ENCODE measurements at regions not wholly inside any gene's neighbourhood (a gene's known extent, or its start where the extent isn't known, plus 50 kb on each side); places are given as distances from the start of the nearest gene placed in this dataset.
"Not testable (repeated sequence)": the region's sequence is repeated elsewhere in the genome, so short reads cannot be mapped to it uniquely, and the experiment has no call there.

DNA sequence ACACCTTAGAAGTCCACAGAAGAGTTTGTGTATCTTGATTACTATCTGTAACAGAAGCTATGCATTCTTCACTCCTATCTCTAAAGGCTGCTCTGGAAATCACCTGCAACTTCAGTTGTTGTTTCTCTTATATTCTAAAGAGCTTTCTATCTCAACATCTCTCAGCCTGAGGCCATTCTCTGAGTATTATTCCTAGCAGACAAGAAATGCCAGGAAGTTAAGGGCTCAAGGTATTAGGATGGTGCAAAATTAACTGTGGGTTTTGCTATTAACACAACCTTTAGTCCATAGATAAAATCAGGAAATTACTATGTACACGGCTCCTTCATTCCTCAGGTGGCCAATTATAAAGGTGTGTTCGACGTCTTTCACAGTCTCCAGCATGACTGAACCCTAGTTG is 257.2 kb upstream of the ZNF337 start:
- H3K27ac ChIP-seq; DNase-seq; H3K4me1 ChIP-seq; H3K9me3 ChIP-seq; H3K27me3 ChIP-seq; intact Hi-C loops (cut with DNase I; ENCODE audit: low total_unique reads); in situ Hi-C loops (cut with MboI; ENCODE audit: low pct_ligation_motif_present in 1 of 4, low pct_unique_long_range_greater_than_20kb in 1 of 4, low sequenced_read_pairs in 3 of 4); H3K4me3 ChIP-seq; H3K36me3 ChIP-seq: not testable (repeated sequence)
- WGBS, 2 donors (ENCODE audit: low coverage in 1 of 2): 61 to 70% methylated on average over 2 to 3 of the region's 3 CpGs

DNA sequence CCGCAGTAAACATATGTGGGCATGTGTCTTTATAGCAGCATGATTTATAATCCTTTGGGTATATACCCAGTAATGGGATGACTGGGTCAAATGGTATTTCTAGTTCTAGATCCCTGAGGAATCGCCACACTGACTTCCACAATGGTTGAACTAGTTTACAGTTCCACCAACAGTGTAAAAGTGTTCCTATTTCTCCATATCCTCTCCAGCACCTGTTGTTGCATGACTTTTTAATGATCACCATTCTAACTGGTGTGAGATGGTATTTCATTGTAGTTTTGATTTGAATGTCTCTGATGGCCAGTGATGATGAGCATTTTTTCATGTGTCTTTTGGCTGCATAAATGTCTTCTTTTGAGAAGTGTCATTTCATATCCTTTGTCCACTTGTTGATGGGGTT is 238.6 kb upstream of the ZNF337 start:
- 84% methylated on average over 2 of the region's 2 CpGs; no CpG with 5 or more reads in 1 of the 2 donors for WGBS, 2 donors (ENCODE audit: low coverage in 1 of 2)
- in situ Hi-C loops (cut with MboI; ENCODE audit: low pct_ligation_motif_present in 1 of 4, low pct_unique_long_range_greater_than_20kb in 1 of 4, low sequenced_read_pairs in 3 of 4); DNase-seq; H3K4me1 ChIP-seq; H3K4me3 ChIP-seq; H3K27me3 ChIP-seq; H3K36me3 ChIP-seq; H3K27ac ChIP-seq; intact Hi-C loops (cut with DNase I; ENCODE audit: low total_unique reads); H3K9me3 ChIP-seq: not testable (repeated sequence)

DNA sequence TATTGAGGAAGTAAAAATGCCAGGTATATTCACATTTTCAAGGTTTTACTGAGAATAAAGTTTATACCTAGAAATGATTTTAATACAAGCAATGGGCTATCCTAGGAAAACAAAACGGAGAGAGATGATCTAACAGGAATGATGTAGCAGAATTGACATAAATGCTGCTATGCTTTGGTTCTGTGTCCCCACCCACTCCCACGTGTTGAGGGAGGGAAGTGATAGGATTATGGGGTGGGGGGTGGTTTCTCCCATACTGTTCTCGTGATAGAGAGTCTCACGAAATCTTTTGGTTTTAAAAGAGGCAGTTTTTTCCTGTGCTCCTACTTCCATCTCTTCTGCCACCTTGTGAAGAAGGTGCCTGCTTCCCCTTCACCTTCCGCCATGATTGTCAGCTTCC is 236.2 kb upstream of the ZNF337 start:
- H3K27ac ChIP-seq; H3K9me3 ChIP-seq; intact Hi-C loops (cut with DNase I; ENCODE audit: low total_unique reads); H3K4me3 ChIP-seq; H3K27me3 ChIP-seq; H3K4me1 ChIP-seq; DNase-seq; H3K36me3 ChIP-seq; in situ Hi-C loops (cut with MboI; ENCODE audit: low pct_ligation_motif_present in 1 of 4, low pct_unique_long_range_greater_than_20kb in 1 of 4, low sequenced_read_pairs in 3 of 4): not testable (repeated sequence)
- 59% methylated on average over 5 of the region's 5 CpGs for WGBS, 2 donors (ENCODE audit: low coverage in 1 of 2)

DNA sequence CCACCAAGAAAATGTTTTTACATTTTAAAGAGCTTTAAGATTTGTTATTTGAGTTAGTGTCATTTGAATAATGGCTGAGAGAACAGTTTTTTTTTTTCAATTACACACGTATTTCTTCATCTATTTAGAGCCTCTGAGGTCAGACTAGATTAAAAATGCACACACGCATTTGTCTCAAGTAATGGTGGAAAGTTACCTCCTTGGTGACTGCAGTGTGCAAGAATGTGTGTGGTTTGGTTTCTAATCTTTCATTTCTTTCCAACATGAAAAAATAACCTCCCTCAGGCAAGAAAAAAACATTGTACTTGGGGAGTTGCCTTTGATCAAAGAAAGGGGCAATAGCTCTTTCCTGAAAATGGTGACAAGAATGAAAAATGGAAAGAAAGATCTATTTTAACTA is 235.5 kb upstream of the ZNF337 start:
- DNase-seq; H3K27me3 ChIP-seq; H3K4me3 ChIP-seq; in situ Hi-C loops (cut with MboI; ENCODE audit: low pct_ligation_motif_present in 1 of 4, low pct_unique_long_range_greater_than_20kb in 1 of 4, low sequenced_read_pairs in 3 of 4); H3K36me3 ChIP-seq; H3K4me1 ChIP-seq; intact Hi-C loops (cut with DNase I; ENCODE audit: low total_unique reads); H3K27ac ChIP-seq; H3K9me3 ChIP-seq: not testable (repeated sequence)
- WGBS, 2 donors (ENCODE audit: low coverage in 1 of 2): 31 to 43% methylated on average over 2 of the region's 2 CpGs

DNA sequence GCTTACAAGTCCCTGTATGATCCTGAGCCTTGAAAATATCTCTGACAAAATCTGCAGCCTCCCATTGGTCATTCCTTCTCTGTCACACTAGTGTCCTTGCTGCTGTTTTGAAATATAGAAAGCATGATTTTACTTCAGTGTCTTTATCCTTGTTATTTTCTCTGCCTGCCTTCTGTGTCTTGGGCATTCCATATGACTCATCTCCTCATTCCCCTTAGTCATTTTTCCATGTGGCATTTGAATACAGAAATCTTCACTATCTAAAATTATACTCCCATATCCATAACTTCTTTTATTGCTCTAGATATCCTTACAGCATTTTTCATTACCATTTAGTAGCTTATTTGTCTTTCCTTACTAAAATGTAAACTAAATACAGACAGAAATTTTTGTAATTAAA is 205.7 kb upstream of the ZNF337 start:
- H3K36me3 ChIP-seq; in situ Hi-C loops (cut with MboI; ENCODE audit: low pct_ligation_motif_present in 1 of 4, low pct_unique_long_range_greater_than_20kb in 1 of 4, low sequenced_read_pairs in 3 of 4); DNase-seq; intact Hi-C loops (cut with DNase I; ENCODE audit: low total_unique reads); H3K4me1 ChIP-seq; H3K4me3 ChIP-seq; H3K9me3 ChIP-seq; H3K27ac ChIP-seq; H3K27me3 ChIP-seq: not testable (repeated sequence)

DNA sequence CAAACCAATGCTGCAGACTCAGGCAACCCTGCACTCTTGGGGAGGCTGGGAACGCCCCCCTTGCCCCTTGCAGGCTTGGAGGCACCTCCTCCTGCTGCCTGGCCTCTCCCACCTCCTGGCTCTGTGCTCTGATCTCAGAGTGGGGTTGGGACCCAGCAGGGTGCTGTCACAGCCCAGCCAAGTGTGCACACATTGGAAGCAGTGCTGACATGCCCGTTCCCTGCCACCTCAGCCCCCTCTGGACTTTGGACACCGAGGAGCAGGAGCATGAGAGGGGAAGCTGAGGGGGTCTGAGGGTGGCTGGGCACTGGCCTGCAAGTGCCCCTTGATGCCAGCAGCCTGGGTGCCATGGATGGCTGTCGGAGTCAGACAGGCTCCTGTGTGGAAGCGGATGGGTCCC is 202.0 kb upstream of the ZNF337 start:
- H3K4me1 ChIP-seq; intact Hi-C loops (cut with DNase I; ENCODE audit: low total_unique reads); DNase-seq; H3K4me3 ChIP-seq; H3K27me3 ChIP-seq; H3K36me3 ChIP-seq; H3K9me3 ChIP-seq; in situ Hi-C loops (cut with MboI; ENCODE audit: low pct_ligation_motif_present in 1 of 4, low pct_unique_long_range_greater_than_20kb in 1 of 4, low sequenced_read_pairs in 3 of 4); H3K27ac ChIP-seq: not testable (repeated sequence)
- 57% methylated on average over 5 of the region's 5 CpGs; no CpG with 5 or more reads in 1 of the 2 donors for WGBS, 2 donors (ENCODE audit: low coverage in 1 of 2)

DNA sequence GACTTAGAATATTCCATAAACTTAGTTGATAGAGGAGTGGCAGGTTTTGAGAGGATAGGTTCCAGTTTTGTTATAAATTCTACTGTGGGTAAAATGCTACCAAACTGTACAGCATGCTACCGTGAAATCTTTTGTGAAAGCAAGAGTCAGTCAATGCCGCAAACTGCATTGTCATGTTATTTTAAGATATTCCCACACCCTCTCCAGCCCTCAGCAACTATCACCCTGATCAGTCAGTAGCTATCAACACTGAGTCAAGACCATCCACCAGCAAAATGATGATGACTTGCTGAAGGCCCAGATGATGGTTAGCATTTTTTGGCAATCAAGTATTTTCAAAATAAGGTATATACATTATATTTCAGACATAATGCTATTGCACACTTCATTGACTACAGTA is 182.4 kb upstream of the ZNF337 start:
- in situ Hi-C loops (cut with MboI; ENCODE audit: low pct_ligation_motif_present in 1 of 4, low pct_unique_long_range_greater_than_20kb in 1 of 4, low sequenced_read_pairs in 3 of 4); H3K36me3 ChIP-seq; H3K27me3 ChIP-seq; H3K4me1 ChIP-seq; H3K4me3 ChIP-seq; intact Hi-C loops (cut with DNase I; ENCODE audit: low total_unique reads); DNase-seq; H3K27ac ChIP-seq; H3K9me3 ChIP-seq: not testable (repeated sequence)
- WGBS, 2 donors (ENCODE audit: low coverage in 1 of 2): 91% methylated on average over 2 of the region's 2 CpGs; no CpG with 5 or more reads in 1 of the 2 donors

DNA sequence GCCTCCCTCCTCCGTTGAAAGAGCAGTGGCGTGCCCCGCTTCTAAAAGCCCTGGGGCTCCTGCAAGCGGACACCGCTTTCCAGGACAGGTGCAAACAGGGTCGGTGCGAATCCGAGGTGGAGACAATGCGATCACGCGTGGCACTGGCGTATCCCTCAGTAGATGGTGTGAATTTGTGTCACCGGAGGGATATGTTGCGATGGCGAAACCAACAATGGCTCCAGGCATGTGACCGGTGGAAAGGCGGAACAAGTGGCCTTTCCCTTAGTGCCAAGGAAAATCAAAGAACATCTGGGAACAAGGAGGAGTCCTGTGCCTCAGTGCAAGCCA is 172.0 kb upstream of the ZNF337 start:
- H3K36me3 ChIP-seq; DNase-seq; H3K9me3 ChIP-seq; intact Hi-C loops (cut with DNase I; ENCODE audit: low total_unique reads); H3K27ac ChIP-seq: not testable (repeated sequence)
- WGBS, 2 donors (ENCODE audit: low coverage in 1 of 2): 37% methylated on average over 17 of the region's 17 CpGs; no CpG with 5 or more reads in 1 of the 2 donors
- Histone ChIP-seq H3K4me1 (peaks cover 2 to 20% (median 17%) of the 10 kb centered on the region in 4 donors), H3K4me3 (peak overlapping the region in 3 of 4 donors; percentile 17 to 50 (median 31)), H3K27me3 (peaks cover 55% of the 10 kb centered on the region)
- in situ Hi-C loops (cut with MboI; ENCODE audit: low pct_ligation_motif_present in 1 of 4, low pct_unique_long_range_greater_than_20kb in 1 of 4, low sequenced_read_pairs in 3 of 4): loop anchor here in 2 of 4 donors (25.0 kb wide), 3 partner anchors 119 to 281 kb away; partner anchors contain the start of genes NINL (in 1 of the 2) and ZNF337 (in 1 of the 2)

All from transverse colon (tissue), 4 donors.